ENCODE measurements at regions not wholly inside any gene's neighbourhood (a gene's known extent, or its start where the extent isn't known, plus 50 kb on each side); places are given as distances from the start of the nearest gene placed in this dataset.

DNA sequence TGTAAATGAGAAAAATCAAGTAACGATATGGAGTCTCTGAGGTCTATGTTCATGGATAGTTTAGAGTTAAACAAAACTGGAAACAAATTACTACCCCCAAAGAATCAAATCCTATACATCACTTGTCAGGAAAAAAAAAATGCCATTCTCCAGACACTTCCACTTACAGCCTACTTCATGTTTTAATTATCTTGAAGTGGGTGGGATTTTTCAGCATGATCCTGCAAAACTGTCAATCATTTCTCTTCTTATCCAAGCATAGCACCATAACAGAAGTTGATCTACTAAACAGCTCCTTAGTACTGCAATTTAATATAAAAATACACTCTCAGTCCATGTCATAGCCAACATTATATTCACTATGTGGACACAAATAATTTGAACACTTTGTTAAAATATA, 833.9 kb downstream of the TUSC7 start:
- Histone ChIP-seq H3K27ac (ENCODE audit: low read depth in 2 of 2, low read length in 1 of 2) (no peak overlapping the region), H3K36me3 (replicated peaks in 1 of 2; ENCODE audit: control insufficient read depth in 1 of 2, insufficient read depth in 2 of 2, low read length in 1 of 2) (no peaks in the 10 kb centered on the region), H3F3A (replicated peaks; ENCODE audit: insufficient read depth) (peaks cover 12% of the 10 kb centered on the region), H3K4me3 (ENCODE audit: low read depth in 2 of 2, low read length in 1 of 2) (no peak overlapping the region), H3K9ac (no peak overlapping the region), H3K9me2 (no peaks in the 10 kb centered on the region), H4K20me1 (ENCODE audit: insufficient read depth) (no peaks in the 10 kb centered on the region), H3K4me2 (no peak overlapping the region), H3K4me1 (ENCODE audit: control insufficient read depth in 1 of 2, insufficient read depth in 2 of 2, low read depth in 1 of 2, low read length in 1 of 2) (peaks cover 5 to 13% of the 10 kb centered on the region in 2 experiments), H3K9me3 (no peaks in the 10 kb centered on the region), H3K27me3 (ENCODE audit: insufficient read depth) (no peaks in the 10 kb centered on the region), H2AFZ (ENCODE audit: low read depth) (no peak overlapping the region), H3K79me2 (ENCODE audit: insufficient read depth) (no peaks in the 10 kb centered on the region)
- CTCF ChIA-PET = no interaction called here
- WGBS (ENCODE audit: low lambda C conversion rate) = 100% methylated on average over 1 of the region's 1 CpG
- DNase-seq = no peak
- TF ChIP-seq EP300 (IDR thresholded peaks at IDR 0.05; ENCODE audit: borderline replicate concordance in 1 of 2, low read depth in 1 of 2, low read length in 1 of 2) = no peak
- no peak for TF ChIP-seq MEF2A (IDR thresholded peaks at IDR 0.05; ENCODE audit: borderline replicate concordance, low read depth)
- no peak for TF ChIP-seq SIN3A (IDR thresholded peaks at IDR 0.05; ENCODE audit: borderline replicate concordance, low read depth, low read length)
- TF ChIP-seq CTCF (IDR thresholded peaks at IDR 0.05) = no peak
- no peak for TF ChIP-seq POLR2AphosphoS5 (IDR thresholded peaks at IDR 0.05; ENCODE audit: low read depth, low read length)
- no peak for TF ChIP-seq NRF1 (IDR thresholded peaks at IDR 0.05; ENCODE audit: low read depth, low read length)
- no peak for TF ChIP-seq FOSL2 (IDR thresholded peaks at IDR 0.05; ENCODE audit: borderline replicate concordance, low read depth)
- no peak for TF ChIP-seq NFIC (IDR thresholded peaks at IDR 0.05; ENCODE audit: borderline replicate concordance)
- no peak for TF ChIP-seq EZH2phosphoT487 (IDR thresholded peaks at IDR 0.05; ENCODE audit: borderline replicate concordance, low read depth)
- POLR2A ChIA-PET = no interaction called here

DNA sequence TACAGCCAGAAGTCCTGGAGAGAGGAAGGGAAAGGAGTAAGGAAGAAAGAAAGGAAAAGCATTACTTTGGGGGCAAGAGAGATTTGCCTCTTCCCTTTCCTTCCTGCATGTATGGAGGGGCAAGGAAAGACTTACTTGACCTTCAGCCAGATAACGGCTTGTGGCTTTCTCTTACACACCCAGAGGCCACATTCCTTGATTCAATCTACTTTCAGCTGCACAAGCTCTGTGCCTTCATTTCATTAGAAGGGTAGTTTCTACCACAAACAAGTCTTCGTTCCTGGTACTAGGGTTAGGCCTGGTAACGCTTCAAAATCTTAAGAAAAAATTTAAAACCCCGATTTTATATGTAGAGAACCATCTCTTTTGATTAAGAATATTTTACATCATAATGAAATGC, 835.9 kb downstream of the TUSC7 start:
- no peak overlapping the region for H2AFZ ChIP-seq (ENCODE audit: low read depth)
- no peak overlapping the region for H3K4me2 ChIP-seq
- POLR2A ChIA-PET = no interaction called here
- H3F3A ChIP-seq (replicated peaks; ENCODE audit: insufficient read depth) = peaks cover 20% of the 10 kb centered on the region
- no peak overlapping the region for H3K27ac ChIP-seq (ENCODE audit: low read depth in 2 of 2, low read length in 1 of 2)
- TF ChIP-seq IRF3 (IDR thresholded peaks at IDR 0.05; ENCODE audit: low read depth, low read length) (no peak), SMC3 (IDR thresholded peaks at IDR 0.05; ENCODE audit: low read depth, low read length) (no peak), MXI1 (IDR thresholded peaks at IDR 0.05; ENCODE audit: low read depth, low read length) (no peak), FOSL2 (IDR thresholded peaks at IDR 0.05; ENCODE audit: borderline replicate concordance, low read depth) (no peak), REST (IDR thresholded peaks at IDR 0.05; ENCODE audit: low read depth, low read length) (no peak), NFIC (IDR thresholded peaks at IDR 0.05; ENCODE audit: borderline replicate concordance) (no peak), POLR2AphosphoS5 (IDR thresholded peaks at IDR 0.05; ENCODE audit: low read depth, low read length) (no peak), EZH2phosphoT487 (IDR thresholded peaks at IDR 0.05; ENCODE audit: borderline replicate concordance, low read depth) (no peak), GABPA (IDR thresholded peaks at IDR 0.05; ENCODE audit: low read depth) (no peak), RCOR1 (IDR thresholded peaks at IDR 0.05; ENCODE audit: low read length) (no peak)
- no peaks in the 10 kb centered on the region for H3K27me3 ChIP-seq (ENCODE audit: insufficient read depth)
- peaks cover 11 to 16% of the 10 kb centered on the region in 2 experiments for H3K4me1 ChIP-seq (ENCODE audit: control insufficient read depth in 1 of 2, insufficient read depth in 2 of 2, low read depth in 1 of 2, low read length in 1 of 2)
- WGBS (ENCODE audit: low lambda C conversion rate) = 93% methylated on average over 4 of the region's 4 CpGs
- CTCF ChIA-PET = no interaction called here
- no peaks in the 10 kb centered on the region for H3K9me2 ChIP-seq
- no peaks in the 10 kb centered on the region for H3K9me3 ChIP-seq
- H3K36me3 ChIP-seq (replicated peaks in 1 of 2; ENCODE audit: control insufficient read depth in 1 of 2, insufficient read depth in 2 of 2, low read length in 1 of 2) = no peaks in the 10 kb centered on the region
- H3K9ac ChIP-seq = no peak overlapping the region
- H3K79me2 ChIP-seq (ENCODE audit: insufficient read depth) = no peaks in the 10 kb centered on the region
- no peak for DNase-seq
- H3K4me3 ChIP-seq (ENCODE audit: low read depth in 2 of 2, low read length in 1 of 2) = no peak overlapping the region
- no peaks in the 10 kb centered on the region for H4K20me1 ChIP-seq (ENCODE audit: insufficient read depth)
